CD4-positive, alpha-beta T cell (primary cell): ENCODE measurements at regions not wholly inside any gene's neighbourhood (a gene's known extent, or its start where the extent isn't known, plus 50 kb on each side); places are given as distances from the start of the nearest gene placed in this dataset.

Source experiments
- ATAC-seq: fragments of 200-7000 bp; cut with Tn5 transposase; one replicate; pipeline ENCODE4 v1.10.0; 2022; ENCODE audit warnings: mild to moderate bottlenecking; ENCODE audit not compliant: poor library complexity
- CTCF ChIA-PET: fragments of 350-600 bp; sonication (Branson Sonifier 250); formaldehyde crosslinking; loops from one replicate; lab custom pipeline; 2021; ENCODE audit warnings: antibody characterized with exemption, inconsistent platforms; lab: Charles Lee
- POLR2A ChIA-PET: fragments of 350-600 bp; sonication (Branson Sonifier 250); formaldehyde crosslinking; loops from one replicate; lab custom pipeline; 2021; ENCODE audit warnings: antibody characterized with exemption, inconsistent platforms; lab: Charles Lee
- DNase-seq, 14 experiments: peaks; one replicate each; pipeline ENCODE4 v3.0.0-alpha.2; 2013 to 2020; ENCODE audit warnings: mixed read lengths in 2 of 14
- H3K27ac ChIP-seq, 2 donors: one replicate each; pipeline versions ENCODE4 v1.5.1 to v1.7.0; 2013; ENCODE audit warnings: low read length in 2 of 2, low read depth in 1 of 2, mild to moderate bottlenecking in 1 of 2
- H3K27me3 ChIP-seq, 2 experiments: 1 replicate in 1 of 2; 2 replicates in 1 of 2; pipeline versions ENCODE4 v1.6.1 to v1.7.0; 2013; ENCODE audit warnings: low read length in 2 of 2, control low read depth in 1 of 2, mild to moderate bottlenecking in 1 of 2, moderate library complexity in 1 of 2; ENCODE audit not compliant: insufficient read depth in 2 of 2, control insufficient read depth in 1 of 2
- H3K36me3 ChIP-seq: one replicate; pipeline ENCODE4 v1.6.1; 2013; ENCODE audit warnings: low read length, control low read depth; ENCODE audit not compliant: insufficient read depth
- H3K4me1 ChIP-seq: one replicate; pipeline ENCODE4 v1.6.1; 2013; ENCODE audit warnings: low read length, control low read depth; ENCODE audit not compliant: insufficient read depth
- H3K4me3 ChIP-seq: one replicate; pipeline ENCODE4 v1.5.1; 2013; ENCODE audit warnings: mild to moderate bottlenecking, low read length, moderate library complexity
- H3K9me3 ChIP-seq, 2 experiments: 1 replicate in 1 of 2; 2 replicates in 1 of 2; pipeline versions ENCODE4 v1.6.1 to v1.7.0; 2013; ENCODE audit warnings: low read length in 2 of 2, mild to moderate bottlenecking in 2 of 2, control low read depth in 1 of 2, moderate library complexity in 1 of 2; ENCODE audit not compliant: control insufficient read depth in 1 of 2, insufficient read depth in 1 of 2
- H3K27ac Mint-ChIP-seq: one replicate; pipeline ENCODE4 v1.8.0; 2020; ENCODE audit warnings: mixed read lengths
- H3K27me3 Mint-ChIP-seq: one replicate; pipeline ENCODE4 v1.8.0; 2021; ENCODE audit warnings: mixed read lengths
- H3K36me3 Mint-ChIP-seq: one replicate; pipeline ENCODE4 v1.8.0; 2021; ENCODE audit warnings: low read depth, mixed read lengths
- H3K4me1 Mint-ChIP-seq: one replicate; pipeline ENCODE4 v1.8.0; 2021; ENCODE audit warnings: low read depth, mixed read lengths
- H3K4me3 Mint-ChIP-seq: one replicate; pipeline ENCODE4 v1.8.0; 2020; ENCODE audit warnings: mild to moderate bottlenecking, mixed read lengths
- H3K9me3 Mint-ChIP-seq: one replicate; pipeline ENCODE4 v1.8.0; 2020; ENCODE audit warnings: mixed read lengths
- CTCF ChIP-seq: fragments of 200-600 bp; IDR thresholded peaks from one replicate; pipeline ENCODE4 v1.8.0; 2022; ENCODE audit warnings: antibody characterized with exemption, mild to moderate bottlenecking
- intact Hi-C, 2 experiments: fragments of 100-400 bp; cut with DNase I in 1 of 2; cut with micrococcal nuclease in 1 of 2; formaldehyde crosslinking; loops; one replicate each; pipeline versions ENCODE4 v1.15.1 to v1.9.0; 2023 to 2025; cut with DNase I, micrococcal nuclease

GRCh38 chr12:67394550-67394949, 125.4 kb downstream of the CAND1 start:
- Mint-ChIP-seq H3K4me3 (no peak overlapping the region), H3K36me3 (no peaks in the 10 kb centered on the region), H3K27ac (no peak overlapping the region), H3K9me3 (no peaks in the 10 kb centered on the region), H3K4me1 (no peaks in the 10 kb centered on the region), H3K27me3 (no peaks in the 10 kb centered on the region)
- Histone ChIP-seq H3K27ac (no peak overlapping the region), H3K36me3 (no peaks in the 10 kb centered on the region), H3K4me3 (no peak overlapping the region), H3K4me1 (no peaks in the 10 kb centered on the region), H3K27me3 (no peaks in the 10 kb centered on the region), H3K9me3 (no peaks in the 10 kb centered on the region)
- CTCF ChIA-PET = no interaction called here
- POLR2A ChIA-PET = no interaction called here
- intact Hi-C loops = no loop called here
- ATAC-seq (no peak), DNase-seq (no peak)
- TF ChIP-seq CTCF = no peak

- Histone ChIP-seq H3K36me3 (no peaks in the 10 kb centered on the region), H3K27me3 (no peaks in the 10 kb centered on the region), H3K27ac (no peak overlapping the region), H3K4me3 (no peak overlapping the region), H3K9me3 (no peaks in the 10 kb centered on the region), H3K4me1 (no peaks in the 10 kb centered on the region)
- Mint-ChIP-seq H3K4me3 (no peak overlapping the region), H3K4me1 (no peaks in the 10 kb centered on the region), H3K27ac (no peak overlapping the region), H3K9me3 (no peaks in the 10 kb centered on the region), H3K36me3 (no peaks in the 10 kb centered on the region), H3K27me3 (no peaks in the 10 kb centered on the region)
- no peak for TF ChIP-seq CTCF
- no peak for DNase-seq
- ATAC-seq = no peak
- intact Hi-C loops = no loop called here
- POLR2A ChIA-PET = no interaction called here
- CTCF ChIA-PET = no interaction called here
These were observed 131.6 kb downstream of the CAND1 start for GRCh38 chr12:67400742-67401141.

- H3K27me3 Mint-ChIP-seq = no peaks in the 10 kb centered on the region
- peaks cover 5% of the 10 kb centered on the region for H3K36me3 Mint-ChIP-seq
- H3K4me3 Mint-ChIP-seq = no peak overlapping the region
- intact Hi-C loops = no loop called here
- Histone ChIP-seq H3K9me3 (no peaks in the 10 kb centered on the region), H3K36me3 (no peaks in the 10 kb centered on the region), H3K27me3 (no peaks in the 10 kb centered on the region), H3K4me3 (no peak overlapping the region), H3K4me1 (no peaks in the 10 kb centered on the region), H3K27ac (no peak overlapping the region)
- CTCF ChIA-PET = interaction anchor here (0.7 kb wide), 1 partner anchor 42 kb away, joined by 5 read pairs; no protein-coding TSS in a partner anchor
- POLR2A ChIA-PET = no interaction called here
- ATAC-seq = no peak
- peaks cover 12% of the 10 kb centered on the region for H3K9me3 Mint-ChIP-seq
- no peak overlapping the region for H3K27ac Mint-ChIP-seq
- no peaks in the 10 kb centered on the region for H3K4me1 Mint-ChIP-seq
- TF ChIP-seq CTCF = no peak
- DNase-seq = no peak
These were observed 141.1 kb downstream of the CAND1 start for GRCh38 chr12:67410246-67410645.
